Right lobe of liver (tissue), 4 donors: ENCODE measurements at regions not wholly inside any gene's neighbourhood (a gene's known extent, or its start where the extent isn't known, plus 50 kb on each side); places are given as distances from the start of the nearest gene placed in this dataset.

Experiments used
- CTCF ChIP-seq, 4 donors: fragments of 200-600 bp in 3 of 4; fragments of 450-650 bp in 1 of 4; IDR thresholded peaks; one replicate each; pipeline versions ENCODE4 v1.5.1 to v1.8.0; 2016 to 2022; ENCODE audit warnings: antibody characterized with exemption in 4 of 4, mild to moderate bottlenecking in 2 of 4
- POLR2A ChIP-seq: fragments of 450-650 bp; IDR thresholded peaks from one replicate; pipeline ENCODE4 v1.6.1; 2017; ENCODE audit warnings: antibody characterized with exemption, mild to moderate bottlenecking
- donor health status: DM: no; HTN: no; CAD: no.
- donor health status: DM: no; HTN: no; CAD: no.
- donor health status: DM: no; HTN: yes; CAD: no.

DNA sequence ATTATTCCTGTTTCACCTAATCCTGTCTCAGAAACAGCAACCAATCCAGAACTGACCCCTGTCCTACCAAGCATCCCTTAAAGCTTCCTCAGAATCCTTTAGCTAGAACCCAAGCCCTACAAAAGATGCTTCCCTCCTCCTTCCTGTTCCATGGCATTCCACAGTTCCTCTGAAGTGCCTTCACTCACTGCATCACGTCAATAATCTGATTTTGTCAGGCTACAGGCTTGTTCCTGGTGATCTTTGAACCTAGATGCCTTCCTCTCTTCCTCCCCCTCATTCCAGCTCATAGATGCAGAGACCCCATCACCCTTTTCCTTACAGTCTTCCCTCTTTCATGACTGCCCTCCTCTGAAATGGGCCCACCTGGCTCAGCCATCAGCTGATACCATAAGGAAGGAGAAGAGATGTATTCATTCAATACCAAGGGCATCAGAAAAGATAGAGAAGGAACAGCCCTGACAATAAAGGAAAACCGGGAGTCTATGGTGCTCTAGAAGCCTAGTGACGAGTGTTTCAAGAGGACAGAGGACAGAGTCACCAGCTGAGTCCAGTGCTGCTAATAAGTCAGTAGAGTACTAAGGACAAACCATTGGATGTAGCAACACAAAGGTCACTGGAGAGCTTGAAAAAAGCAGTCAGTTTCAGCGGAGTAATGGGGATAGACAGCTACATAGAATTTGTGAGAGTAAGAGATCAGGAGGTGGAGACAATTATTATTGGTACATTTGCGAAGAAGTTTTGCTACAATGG is 62.5 kb upstream of the SPDEF start:
- TF ChIP-seq CTCF (IDR thresholded peaks at IDR 0.05) (no peak), POLR2A (no peak)
